NCI-H146 treated with DMSO at 0.1 percent for 48 hours (cell line): ENCODE measurements at regions not wholly inside any gene's neighbourhood (a gene's known extent, or its start where the extent isn't known, plus 50 kb on each side); places are given as distances from the start of the nearest gene placed in this dataset.

Experiments
- DNase-seq: peaks from one replicate; lab custom pipeline; 2025; ENCODE audit not compliant: unreplicated experiment; lab: John Stamatoyannopoulos, UW

DNA sequence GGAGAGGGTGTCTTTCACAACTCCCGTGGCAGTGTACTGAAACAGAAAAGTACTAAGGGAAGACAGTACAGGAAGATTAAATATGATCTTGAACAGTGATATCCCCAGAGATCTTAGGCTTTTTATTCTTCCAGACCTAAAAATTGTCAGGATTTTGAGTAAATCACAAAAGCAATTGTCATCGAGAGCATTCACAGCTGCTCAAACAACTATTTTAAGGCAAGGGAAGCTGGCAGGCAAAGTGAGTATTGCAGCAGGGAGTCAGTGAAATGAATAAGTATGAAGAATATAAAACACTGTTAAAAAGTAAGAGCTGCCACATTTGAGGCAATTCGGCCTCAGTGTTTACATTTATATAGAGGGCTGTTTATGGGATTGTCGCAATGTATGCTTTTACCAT is 479.0 kb downstream of the CAAP1 start:
- no peak for DNase-seq

DNA sequence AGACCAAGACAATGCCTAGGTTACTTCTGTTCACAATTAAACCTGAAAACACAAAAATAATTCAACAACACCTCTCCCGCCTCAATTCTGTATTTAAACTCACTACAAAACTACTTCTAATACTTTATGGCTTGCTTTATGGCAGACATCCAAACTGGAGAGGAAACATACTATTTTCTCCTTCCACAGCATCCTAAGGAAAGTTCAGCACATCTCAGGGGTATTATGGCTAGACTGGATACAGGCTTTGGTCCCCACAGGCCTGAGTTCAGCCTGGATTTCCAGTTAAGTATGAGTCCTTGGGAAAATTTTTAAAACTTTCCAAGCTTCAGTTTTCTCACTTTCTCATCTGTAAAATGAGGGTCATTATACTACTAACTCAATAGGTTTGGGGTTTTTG is 480.2 kb downstream of the CAAP1 start:
- DNase-seq, result no peak

DNA sequence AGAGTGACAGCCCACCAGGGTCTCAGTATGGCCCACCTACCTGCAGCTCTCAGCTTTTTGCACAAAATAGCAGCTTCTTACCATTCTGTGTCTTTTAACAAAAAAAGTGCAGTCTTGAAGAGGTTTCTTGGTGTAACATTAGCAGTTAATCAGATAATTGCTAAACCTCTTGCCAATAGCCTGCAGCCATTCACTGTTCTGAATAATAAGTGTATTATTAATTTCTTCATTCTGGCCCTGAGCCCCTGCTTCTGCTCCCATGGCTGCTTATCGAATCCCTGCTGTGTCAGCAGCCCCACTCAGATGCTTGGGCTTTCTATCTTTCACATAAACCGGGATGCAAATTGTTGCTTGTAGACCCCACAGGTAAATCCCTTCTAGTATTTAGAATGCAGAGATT is 485.9 kb downstream of the CAAP1 start:
- DNase-seq, result no peak

DNA sequence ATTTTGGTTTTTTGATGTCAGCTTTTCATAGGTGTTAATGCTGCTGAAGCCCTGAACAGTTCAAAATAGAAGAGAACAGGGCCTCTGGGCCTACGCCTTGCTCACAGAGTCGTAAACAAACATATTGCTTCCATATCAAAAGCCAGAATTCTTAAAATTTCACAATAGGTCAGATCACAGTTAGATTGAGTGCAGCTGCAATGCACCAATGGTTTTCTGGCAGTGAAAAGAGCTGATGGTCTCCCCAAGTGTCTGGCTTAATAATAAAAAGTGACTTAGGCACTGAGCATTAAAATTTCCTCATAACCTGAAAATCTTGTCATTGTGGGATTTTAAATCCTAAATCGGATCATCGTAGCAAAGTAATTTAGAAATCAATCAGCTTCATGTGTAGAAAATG is 493.0 kb downstream of the CAAP1 start:
- DNase-seq, result no peak

DNA sequence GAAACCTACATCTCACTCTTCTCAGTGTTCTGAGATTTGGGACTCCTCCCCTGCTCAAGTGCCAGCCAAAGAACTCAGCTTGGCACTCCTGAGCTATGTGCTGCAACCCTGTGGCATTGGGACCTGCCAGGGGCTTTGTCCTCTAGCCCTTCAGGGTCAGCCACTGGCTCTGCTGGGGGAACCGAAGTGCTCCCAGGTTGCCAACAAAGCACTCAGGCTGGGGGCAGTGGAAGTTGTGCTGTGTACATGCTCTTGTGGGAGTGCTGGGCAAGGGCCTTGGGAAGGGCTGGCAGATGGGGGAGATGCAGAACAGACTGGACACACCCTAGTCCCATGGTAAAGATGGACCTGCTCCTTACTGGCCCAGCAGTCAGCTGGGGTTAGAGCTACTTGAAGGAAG is 498.6 kb downstream of the CAAP1 start:
- DNase-seq, result no peak

DNA sequence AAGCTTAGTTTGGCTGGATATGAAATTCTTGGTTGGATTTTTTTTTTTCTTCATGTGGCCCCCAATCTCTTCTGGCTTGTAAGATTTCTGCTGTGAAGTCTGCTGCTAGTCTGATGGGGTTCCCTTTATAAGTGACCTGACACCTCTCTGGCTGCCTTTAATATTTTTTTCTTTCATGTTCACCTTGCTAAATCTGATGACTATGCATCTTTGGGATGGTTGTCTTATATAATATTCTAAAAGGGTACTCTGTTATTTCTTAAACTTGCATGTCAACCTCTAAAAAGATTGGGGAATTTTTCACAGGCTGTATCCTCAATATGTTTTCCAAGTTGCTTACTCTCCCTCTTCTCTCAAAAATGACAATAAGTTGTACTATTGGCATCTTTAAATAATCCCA is 500.0 kb downstream of the CAAP1 start:
- DNase-seq, result no peak

DNA sequence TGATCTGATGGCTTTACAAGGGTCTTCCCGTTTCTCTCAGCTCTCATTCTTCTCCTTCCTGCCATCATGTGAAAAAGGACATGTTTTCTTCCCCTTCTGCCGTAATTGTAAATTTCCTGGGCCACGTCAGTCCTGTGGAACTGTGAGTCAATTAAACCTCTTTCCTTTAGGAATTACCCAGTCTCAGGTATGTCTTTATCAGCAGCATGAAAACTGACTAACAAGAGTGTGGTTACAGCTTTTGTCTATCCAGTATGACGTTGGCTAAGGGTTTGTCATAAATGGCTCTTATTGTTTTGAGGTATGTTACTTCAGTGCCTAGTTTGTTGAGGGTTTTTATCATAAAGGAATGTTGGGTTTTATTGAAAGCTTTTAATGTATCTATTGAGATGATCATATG is 501.6 kb downstream of the CAAP1 start:
- no peak for DNase-seq

DNA sequence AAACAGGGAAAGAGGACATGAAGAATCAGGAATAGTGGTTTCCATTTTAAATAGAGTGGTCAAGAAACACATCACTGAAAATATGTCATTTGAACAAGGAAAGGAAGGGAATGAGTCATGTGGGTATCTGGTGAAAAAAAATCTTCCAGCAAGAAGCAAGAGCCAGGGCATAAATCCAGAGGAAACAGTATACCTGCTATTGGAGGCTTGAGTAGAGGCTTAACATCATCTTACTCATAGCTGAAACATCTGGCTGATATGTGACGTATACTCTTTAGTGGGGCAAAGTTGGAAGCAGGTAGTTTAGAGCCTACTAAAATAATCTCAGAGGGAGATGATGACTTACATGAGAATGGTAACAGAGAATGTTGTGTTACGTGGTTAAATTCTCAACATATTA is 517.2 kb downstream of the CAAP1 start:
- DNase-seq, result no peak

DNA sequence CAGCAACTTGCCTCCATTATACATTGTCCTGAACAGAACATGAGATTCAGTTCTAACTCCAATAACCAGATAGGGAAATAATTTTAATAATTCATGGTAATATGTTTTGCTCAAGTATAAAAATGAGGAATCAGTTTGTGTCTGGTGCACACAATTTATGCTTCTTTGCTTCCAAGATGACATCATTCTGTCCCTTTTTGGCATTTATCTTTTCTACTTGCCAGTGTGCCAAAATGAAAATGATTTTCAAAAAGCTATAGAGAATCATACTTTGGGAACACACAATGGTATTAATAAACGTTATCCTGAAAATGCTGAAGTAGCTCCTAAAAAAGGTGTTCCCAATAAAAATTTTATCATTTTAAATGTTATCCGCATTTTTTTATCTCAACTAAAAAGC is 519.0 kb downstream of the CAAP1 start:
- no peak for DNase-seq

DNA sequence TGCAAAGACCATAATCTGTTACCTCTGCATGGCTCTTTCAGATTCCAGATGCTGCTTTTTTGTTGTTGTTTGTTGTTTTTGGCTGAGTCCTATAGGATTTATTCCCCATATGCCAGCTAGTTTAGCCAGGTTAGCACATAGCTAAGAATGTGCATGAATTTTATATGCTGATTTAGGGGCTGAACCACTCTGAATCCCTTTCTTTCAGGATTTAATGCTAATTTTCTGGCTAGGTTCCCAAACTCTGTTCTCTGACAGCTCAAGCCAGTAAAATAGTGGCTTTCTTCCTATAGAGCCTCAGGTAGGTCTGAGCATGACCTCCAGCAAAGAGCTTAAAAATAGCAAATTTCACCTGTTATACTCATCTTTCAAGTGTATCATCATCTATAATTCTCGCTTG is 521.4 kb downstream of the CAAP1 start:
- no peak for DNase-seq

DNA sequence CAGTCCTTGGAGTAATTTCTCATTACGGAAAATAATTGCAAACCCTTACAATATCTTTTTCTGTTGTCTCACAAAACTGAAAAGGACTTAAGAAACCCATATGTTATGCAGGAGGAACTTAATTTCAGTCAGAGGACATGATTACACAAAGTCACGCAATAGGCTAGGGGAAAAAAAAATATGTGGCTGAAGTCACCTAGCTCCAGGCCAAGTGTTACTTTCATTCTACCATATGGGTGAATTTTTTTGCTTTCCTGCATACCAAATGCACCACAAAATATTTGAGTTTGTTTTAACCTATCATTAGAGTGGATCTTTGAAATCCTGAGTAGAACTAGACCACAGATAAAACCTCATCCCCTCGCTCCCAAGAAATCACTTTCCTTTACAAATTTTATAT is 523.5 kb downstream of the CAAP1 start:
- no peak for DNase-seq

DNA sequence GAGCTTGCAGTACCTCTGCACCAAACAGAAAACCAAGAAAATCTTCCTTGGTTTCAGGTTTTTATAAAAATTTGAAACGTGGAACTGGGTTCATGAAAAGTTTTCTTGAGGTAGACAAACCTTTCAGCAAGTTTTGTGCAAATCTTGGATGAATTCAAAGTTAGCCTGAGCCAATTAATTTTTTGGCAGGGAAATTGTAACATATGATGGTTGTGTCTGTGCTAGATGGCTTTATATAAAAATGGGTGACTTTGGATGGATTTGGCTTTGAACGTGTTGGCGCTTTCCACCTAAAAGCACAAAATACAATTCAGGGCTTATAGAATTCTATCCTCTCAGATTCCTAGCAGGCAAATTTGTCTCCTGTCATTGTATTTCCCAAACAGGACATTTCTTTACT is 524.4 kb downstream of the CAAP1 start:
- no peak for DNase-seq

DNA sequence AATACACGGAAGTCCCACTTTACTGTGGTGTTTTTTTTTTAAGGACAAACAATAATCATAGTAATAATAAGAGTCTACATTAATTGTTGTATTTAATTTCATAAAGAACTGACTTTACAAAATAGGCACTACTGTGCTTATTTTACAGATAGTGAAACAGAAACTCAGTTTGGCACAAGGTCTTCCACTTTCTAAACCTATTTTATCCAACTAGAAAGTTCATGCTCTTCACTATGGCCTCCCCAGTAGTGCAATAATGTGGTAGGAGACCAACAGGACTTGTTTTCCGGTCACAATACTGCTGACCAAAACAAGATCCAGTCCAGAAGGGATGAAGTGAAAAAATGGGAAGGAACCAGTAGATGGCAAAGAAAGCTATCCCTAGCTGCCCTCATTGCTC is 531.6 kb downstream of the CAAP1 start:
- DNase-seq, result no peak

DNA sequence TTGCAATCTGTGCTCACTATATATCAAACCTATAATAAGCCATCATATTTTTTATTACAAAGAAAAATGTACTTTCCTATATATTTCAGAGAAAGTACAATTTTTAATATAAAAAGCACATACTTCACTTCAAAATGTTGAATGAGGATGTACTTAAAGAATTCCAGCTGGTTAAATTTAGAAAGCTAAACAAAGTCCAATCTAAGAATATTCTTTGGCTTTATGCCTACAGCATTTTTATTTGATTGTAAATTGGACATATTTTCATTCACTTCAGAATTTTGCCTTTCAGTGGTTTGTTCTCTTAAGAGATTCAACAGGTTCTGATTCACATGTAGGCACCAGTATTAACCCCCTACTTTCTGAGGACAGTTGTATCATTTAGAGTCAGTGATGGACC is 533.8 kb downstream of the CAAP1 start:
- no peak for DNase-seq

DNA sequence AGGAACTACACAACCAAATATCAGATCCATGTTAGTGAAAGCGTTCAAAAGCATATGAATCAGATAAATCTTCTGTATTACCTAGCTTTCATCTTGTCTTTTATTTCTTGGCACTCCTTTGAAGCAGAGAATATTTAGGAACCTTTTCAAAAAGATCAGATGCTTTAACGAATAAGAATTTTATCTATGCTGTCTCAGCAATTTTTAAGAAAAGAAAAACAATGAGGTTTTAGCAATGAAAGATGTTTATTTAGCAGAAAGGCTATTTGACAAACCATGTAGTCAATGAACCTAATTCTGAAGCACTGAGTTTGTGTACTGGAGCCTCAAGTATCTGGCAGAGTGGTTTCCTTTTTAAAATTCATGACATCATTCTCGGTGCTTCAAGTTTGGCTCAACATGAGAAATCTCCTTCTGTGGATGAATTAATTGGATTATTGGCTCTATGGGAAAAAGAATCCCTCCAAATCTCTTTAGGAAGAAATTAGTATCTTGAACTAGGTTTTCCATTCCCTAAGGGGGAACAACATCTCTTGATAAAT is 534.7 kb downstream of the CAAP1 start:
- no peak for DNase-seq

DNA sequence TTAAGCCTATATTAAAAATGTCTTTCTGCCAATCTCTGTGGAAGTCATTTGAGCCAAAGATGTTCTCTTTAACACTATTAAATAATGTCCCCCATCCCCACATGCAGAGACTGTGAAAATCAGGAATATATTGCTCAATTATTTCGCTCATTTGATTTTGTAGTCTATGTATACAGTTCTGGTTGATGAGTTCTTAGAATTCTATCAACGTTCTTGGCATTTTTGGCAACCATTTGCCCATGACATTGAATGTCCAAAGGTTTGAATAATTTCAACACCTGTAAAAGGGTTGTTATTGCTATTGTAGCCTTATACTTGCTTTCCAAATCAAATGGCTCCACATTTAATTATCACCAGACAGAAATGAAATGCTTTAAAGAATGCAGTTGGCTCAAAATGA is 536.1 kb downstream of the CAAP1 start:
- DNase-seq, result no peak

DNA sequence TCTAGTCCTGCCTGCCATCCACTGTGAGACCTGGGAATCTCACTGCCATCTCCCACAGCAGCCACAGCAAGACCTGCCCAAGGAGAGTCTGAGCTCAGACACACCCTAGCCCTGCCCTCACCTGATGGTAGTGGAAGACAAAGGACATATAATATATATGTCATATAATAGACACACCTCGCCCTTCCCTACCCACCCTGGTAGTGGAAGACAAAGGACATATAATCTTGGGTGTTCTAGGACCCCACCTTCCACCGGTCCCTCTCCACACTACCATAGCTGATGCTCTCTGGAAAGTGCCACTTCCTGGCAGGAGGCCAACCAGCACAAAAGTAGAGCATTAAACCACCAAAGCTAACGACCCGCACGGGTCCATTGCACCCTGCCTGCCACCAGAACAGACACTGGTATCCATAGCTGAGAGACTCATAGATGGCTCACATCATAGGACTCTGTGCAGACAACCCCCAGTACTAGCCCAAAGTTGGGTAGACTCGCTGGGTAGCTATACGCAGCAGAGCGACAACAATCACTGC is 545.6 kb downstream of the CAAP1 start:
- DNase-seq, result no peak

DNA sequence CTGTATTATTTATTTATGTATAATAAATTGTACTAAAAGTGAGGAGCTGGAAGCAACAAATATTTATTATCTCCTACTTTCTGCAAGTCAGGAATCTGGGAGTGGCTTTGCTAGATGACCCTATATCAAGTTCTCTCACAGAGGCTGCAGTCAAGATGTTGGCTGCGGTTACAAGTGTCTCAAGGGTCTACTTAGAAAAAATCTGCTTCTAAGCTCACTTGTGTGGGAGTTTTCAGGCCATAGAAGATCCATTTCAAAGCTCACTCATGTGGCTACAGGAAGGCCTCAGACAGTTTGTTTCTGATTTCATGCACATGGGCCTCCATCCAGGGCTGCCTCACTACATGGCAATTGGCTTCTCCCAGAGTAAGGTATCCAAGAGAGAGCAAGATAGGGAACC is 551.1 kb downstream of the CAAP1 start:
- no peak for DNase-seq

DNA sequence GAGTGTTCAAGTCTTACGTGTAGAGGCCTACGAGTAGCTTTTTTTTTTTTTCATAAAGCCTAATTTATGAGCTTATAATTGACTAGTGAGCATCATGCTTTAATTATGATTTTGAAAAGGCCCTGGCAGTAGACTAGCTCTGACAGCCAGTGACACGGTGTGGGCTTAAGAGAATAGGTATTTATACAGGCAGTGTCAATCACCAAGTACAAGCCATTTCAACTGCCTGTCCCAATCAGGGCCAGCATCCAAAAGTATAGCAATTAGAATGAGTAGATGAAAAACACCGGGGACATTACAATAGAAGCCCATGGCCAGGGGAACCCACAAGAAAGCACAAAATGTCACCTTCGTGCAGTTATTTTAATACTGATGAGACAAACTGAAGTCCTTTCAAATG is 552.8 kb downstream of the CAAP1 start:
- no peak for DNase-seq

DNA sequence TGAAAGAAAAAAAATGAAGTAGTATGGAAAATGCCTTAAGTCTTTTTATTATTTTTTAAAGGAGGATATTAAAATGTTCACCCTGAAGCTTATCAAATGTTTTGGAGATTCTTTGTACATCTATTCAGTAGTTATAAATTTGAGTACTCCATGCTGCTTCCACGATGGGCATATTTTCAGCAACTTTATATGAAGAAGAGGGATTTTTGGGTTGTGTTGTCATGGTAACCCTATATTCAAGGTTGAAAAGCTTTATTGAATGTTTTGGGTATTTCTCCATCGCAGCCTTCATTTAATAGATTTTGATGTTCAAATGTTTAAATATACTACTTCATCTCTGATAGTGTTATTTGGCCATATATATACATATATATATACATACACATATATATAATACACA is 557.5 kb downstream of the CAAP1 start:
- no peak for DNase-seq

DNA sequence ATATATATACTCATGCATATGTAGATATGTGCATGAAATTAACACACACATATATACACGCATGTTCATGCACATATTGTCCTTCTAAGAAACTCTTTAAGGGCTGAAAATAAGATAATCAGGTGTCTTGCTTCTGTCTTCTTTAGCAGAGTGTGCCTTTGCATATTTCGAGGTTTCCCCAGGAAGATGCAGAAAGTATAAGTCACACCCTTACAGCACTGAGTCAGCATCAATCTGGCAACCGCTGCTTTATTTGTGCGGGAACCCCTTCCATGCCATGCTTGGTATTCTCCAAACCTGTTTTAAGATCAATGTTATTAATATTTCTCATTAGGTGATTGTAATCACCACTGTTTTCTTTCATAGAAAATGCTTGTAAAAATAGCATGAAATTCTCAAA is 557.9 kb downstream of the CAAP1 start:
- no peak for DNase-seq

DNA sequence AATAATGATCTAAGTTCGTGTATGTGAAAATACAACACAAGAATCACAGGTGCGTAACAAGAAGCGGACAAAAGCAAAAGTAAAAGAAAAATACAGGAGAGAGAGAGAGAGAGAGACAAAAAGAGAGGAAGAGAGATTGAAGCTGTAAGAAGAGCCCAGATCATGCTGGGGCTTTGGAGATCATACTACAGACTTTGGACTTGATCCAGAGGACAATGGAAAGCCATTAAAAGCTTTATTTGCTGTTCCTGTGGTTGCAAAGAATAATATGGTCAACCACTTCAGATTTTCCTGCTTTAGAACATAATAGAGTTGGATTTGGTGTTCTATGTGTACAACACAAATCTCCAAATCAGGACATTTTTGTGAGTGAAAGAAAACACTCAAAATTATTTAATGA is 561.4 kb downstream of the CAAP1 start:
- no peak for DNase-seq

DNA sequence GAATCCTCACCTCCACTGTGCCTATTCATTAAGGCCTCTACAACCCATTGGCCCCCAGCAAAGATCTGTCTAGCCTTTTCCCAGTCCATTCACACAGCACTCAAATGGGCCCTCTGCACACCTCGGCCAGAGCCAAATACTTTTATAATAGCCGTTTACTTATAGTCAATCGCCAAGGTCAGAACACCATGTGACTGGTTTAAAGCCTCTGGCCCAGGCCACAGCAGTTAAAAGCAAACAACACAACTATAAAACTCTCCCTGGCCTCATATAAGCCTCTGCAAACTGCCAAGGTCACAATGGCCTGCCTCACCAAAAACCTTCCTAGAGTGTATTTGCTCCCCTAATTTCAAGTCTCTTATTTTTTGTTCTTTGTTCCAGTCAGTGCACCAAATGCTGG is 562.6 kb downstream of the CAAP1 start:
- no peak for DNase-seq

DNA sequence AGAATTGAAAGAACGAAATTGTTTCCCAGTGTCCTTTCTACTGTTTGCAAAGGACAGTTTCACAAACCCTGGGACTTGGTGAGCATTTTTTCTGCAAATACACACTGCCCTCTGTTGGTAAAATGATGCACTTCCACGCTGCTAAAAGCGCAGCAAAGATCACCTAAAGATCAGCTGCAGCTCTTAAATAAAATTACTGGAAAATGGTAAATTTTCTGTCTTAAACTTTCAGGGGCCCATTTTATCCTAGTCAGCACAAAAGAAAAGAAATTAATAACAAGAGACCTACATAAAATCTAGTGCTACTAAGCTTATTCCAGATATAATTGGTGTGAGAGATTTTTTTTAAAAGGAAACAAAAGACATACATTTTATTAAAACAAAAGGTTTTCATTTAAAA is 566.0 kb downstream of the CAAP1 start:
- no peak for DNase-seq
